ENCODE measurements at regions not wholly inside any gene's neighbourhood (a gene's known extent, or its start where the extent isn't known, plus 50 kb on each side); places are given as distances from the start of the nearest gene placed in this dataset.
"Not testable (repeated sequence)": the region's sequence is repeated elsewhere in the genome, so short reads cannot be mapped to it uniquely, and the experiment has no call there.

GRCh38 chr21:10428981-10429534, 92.3 kb upstream of the TPTE start:
- DNase-seq (ENCODE audit: low spot score), result peak; percentile 8

GRCh38 chr21:10430005-10430404, 91.4 kb upstream of the TPTE start:
- DNase-seq (ENCODE audit: low spot score), result peak; percentile 13

- DNase-seq (ENCODE audit: low spot score), result not testable (repeated sequence)
These were observed 89.4 kb upstream of the TPTE start for GRCh38 chr21:10431995-10432394.

- not testable (repeated sequence) for DNase-seq (ENCODE audit: low spot score)
These were observed 88.9 kb upstream of the TPTE start for GRCh38 chr21:10432456-10432855.

- DNase-seq (ENCODE audit: low spot score), result not testable (repeated sequence)
These were observed 83.4 kb upstream of the TPTE start for GRCh38 chr21:10437977-10438376.

- not testable (repeated sequence) for DNase-seq (ENCODE audit: low spot score)
These were observed 80.7 kb upstream of the TPTE start for GRCh38 chr21:10440639-10441038.

GRCh38 chr21:10442018-10442417, 79.4 kb upstream of the TPTE start:
- not testable (repeated sequence) for DNase-seq (ENCODE audit: low spot score)

- not testable (repeated sequence) for DNase-seq (ENCODE audit: low spot score)
These were observed 75.7 kb upstream of the TPTE start for GRCh38 chr21:10445685-10446084.

- not testable (repeated sequence) for DNase-seq (ENCODE audit: low spot score)
These were observed 71.9 kb upstream of the TPTE start for GRCh38 chr21:10449451-10449850.

- not testable (repeated sequence) for DNase-seq (ENCODE audit: low spot score)
These were observed 70.1 kb upstream of the TPTE start for GRCh38 chr21:10451274-10451673.

GRCh38 chr21:10457765-10458164, 63.6 kb upstream of the TPTE start:
- not testable (repeated sequence) for DNase-seq (ENCODE audit: low spot score)

GRCh38 chr21:10460957-10461356, 60.4 kb upstream of the TPTE start:
- not testable (repeated sequence) for DNase-seq (ENCODE audit: low spot score)

GRCh38 chr21:10461445-10461844, 59.9 kb upstream of the TPTE start:
- DNase-seq (ENCODE audit: low spot score), result not testable (repeated sequence)

GRCh38 chr21:10463156-10463555, 58.2 kb upstream of the TPTE start:
- DNase-seq (ENCODE audit: low spot score), result no peak

- no peak for DNase-seq (ENCODE audit: low spot score)
These were observed 56.4 kb upstream of the TPTE start for GRCh38 chr21:10464975-10465374.

- not testable (repeated sequence) for DNase-seq (ENCODE audit: low spot score)
These were observed 55.8 kb upstream of the TPTE start for GRCh38 chr21:10465524-10466110.

GRCh38 chr21:10466200-10466599, 55.2 kb upstream of the TPTE start:
- no peak for DNase-seq (ENCODE audit: low spot score)
